Thyroid gland (tissue), 4 donors: ENCODE measurements at regions not wholly inside any gene's neighbourhood (a gene's known extent, or its start where the extent isn't known, plus 50 kb on each side); places are given as distances from the start of the nearest gene placed in this dataset.

Experiments used
- DNase-seq, 2 donors: peaks; one replicate each; pipeline ENCODE4 v3.0.0-alpha.2; 2019
- H3K27ac ChIP-seq, 3 donors: fragments of 200-600 bp; sonication (generic); 1 replicate in 2 of 3; 2 replicates in 1 of 3; pipeline ENCODE4 v1.5.1; 2016 to 2019; ENCODE audit warnings: mild to moderate bottlenecking in 1 of 3, moderate library complexity in 1 of 3
- H3K27me3 ChIP-seq: fragments of 200-600 bp; sonication (generic); one replicate; pipeline ENCODE4 v1.5.1; 2019
- H3K36me3 ChIP-seq, 2 donors: fragments of 200-600 bp; sonication (generic); one replicate each; pipeline ENCODE4 v1.5.1; 2016 to 2019
- H3K4me1 ChIP-seq, 2 donors: fragments of 200-600 bp; sonication (generic); one replicate each; pipeline ENCODE4 v1.5.1; 2017 to 2019
- H3K4me3 ChIP-seq, 3 donors: fragments of 200-600 bp; sonication (generic); replicated peaks in 1 of 3; 1 replicate in 2 of 3; 2 replicates in 1 of 3; pipeline ENCODE4 v1.5.1; 2016; ENCODE audit warnings: mild to moderate bottlenecking in 1 of 3
- H3K9me3 ChIP-seq: fragments of 200-600 bp; sonication (generic); one replicate; pipeline ENCODE4 v1.5.1; 2017
- CTCF ChIP-seq, 6 experiments: fragments of 200-600 bp in 3 of 6; fragments of 450-650 bp in 3 of 6; sonication (generic) in 3 of 6; IDR thresholded peaks; one replicate each; pipeline ENCODE4 v1.5.1; 2016 to 2019; ENCODE audit warnings: antibody characterized with exemption in 6 of 6, mild to moderate bottlenecking in 2 of 6, inconsistent platforms in 1 of 6, moderate library complexity in 1 of 6
- POLR2A ChIP-seq, 2 donors: fragments of 450-650 bp; IDR thresholded peaks; one replicate each; pipeline ENCODE4 v1.6.1; 2017; ENCODE audit warnings: antibody characterized with exemption in 2 of 2, mild to moderate bottlenecking in 2 of 2, moderate library complexity in 1 of 2
- WGBS, 2 donors: methylation state at CpG; one replicate each; pipeline ENCODE4 v1.1.5; 2017; 5-methylcytosine and 5-hydroxymethylcytosine counted together
- intact Hi-C: fragments of 100-400 bp; cut with DNase I; formaldehyde crosslinking; loops from one replicate; pipeline ENCODE4 v1.15.1; 2023

DNA sequence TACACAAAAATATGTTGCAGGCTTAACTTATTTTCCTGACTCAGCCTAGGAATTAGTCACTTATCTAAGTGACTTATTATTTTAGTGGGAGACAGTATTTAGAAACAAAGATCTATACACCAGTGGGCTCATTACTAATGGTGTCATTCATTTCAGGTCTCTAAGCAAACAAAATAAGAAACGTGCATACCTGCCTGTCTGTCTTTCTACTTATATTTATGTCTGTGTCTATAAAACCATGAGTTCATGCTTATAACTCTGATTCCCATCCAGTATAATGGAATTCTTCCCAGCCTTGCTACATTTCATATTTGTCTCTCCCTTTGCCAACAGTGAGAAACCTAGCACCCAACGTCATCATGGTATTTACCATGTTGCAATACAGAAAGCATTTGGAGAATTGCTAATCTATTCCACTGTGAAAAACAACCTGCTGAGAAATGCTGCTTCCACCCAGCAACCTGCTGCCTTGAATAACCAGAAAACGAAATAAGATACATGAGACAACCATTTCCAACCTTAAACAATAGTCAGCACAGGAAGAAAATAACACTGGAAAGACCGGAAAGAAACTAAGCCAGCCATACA, 501.0 kb downstream of the GLRX3 start:
- DNase-seq, result no peak
- no peak for TF ChIP-seq CTCF (IDR thresholded peaks at IDR 0.05)
- TF ChIP-seq POLR2A (IDR thresholded peaks at IDR 0.05), result no peak
- no peak overlapping the region for H3K4me3 ChIP-seq
- WGBS, 2 donors, result 66 to 68% methylated on average over 4 of the region's 4 CpGs
- no peaks in the 10 kb centered on the region for H3K4me1 ChIP-seq
- no peak overlapping the region for H3K27ac ChIP-seq
- H3K9me3 ChIP-seq, result no peaks in the 10 kb centered on the region
- H3K27me3 ChIP-seq, result no peaks in the 10 kb centered on the region
- intact Hi-C loops, result no loop called here
- H3K36me3 ChIP-seq, result no peaks in the 10 kb centered on the region

DNA sequence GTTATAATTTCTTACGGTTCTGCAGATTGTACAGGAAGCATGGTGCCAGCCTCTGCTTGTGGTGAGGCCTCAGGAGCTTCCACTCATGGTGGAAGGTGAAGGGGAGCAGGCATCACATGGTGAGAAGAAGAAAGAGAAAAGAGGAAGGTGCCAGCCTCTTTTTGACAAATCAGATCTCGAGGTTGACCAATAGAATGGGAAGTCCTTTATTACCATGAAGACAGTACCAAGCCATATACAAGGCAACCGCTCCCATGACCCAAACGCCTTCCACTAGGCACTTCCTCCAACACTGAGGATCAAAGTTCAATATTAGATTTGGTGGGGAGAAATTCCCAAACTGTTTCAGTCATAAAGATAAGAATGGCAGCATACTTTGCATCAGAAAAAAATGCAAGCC, 502.8 kb downstream of the GLRX3 start:
- intact Hi-C loops, result no loop called here
- no peaks in the 10 kb centered on the region for H3K27me3 ChIP-seq
- H3K9me3 ChIP-seq, result no peaks in the 10 kb centered on the region
- H3K36me3 ChIP-seq, result no peaks in the 10 kb centered on the region
- no peak for DNase-seq
- WGBS, 2 donors, result 88 to 90% methylated on average over 4 of the region's 4 CpGs
- H3K4me3 ChIP-seq, result no peak overlapping the region
- TF ChIP-seq POLR2A (IDR thresholded peaks at IDR 0.05) (no peak), CTCF (IDR thresholded peaks at IDR 0.05) (no peak)
- H3K27ac ChIP-seq, result no peak overlapping the region
- no peaks in the 10 kb centered on the region for H3K4me1 ChIP-seq

DNA sequence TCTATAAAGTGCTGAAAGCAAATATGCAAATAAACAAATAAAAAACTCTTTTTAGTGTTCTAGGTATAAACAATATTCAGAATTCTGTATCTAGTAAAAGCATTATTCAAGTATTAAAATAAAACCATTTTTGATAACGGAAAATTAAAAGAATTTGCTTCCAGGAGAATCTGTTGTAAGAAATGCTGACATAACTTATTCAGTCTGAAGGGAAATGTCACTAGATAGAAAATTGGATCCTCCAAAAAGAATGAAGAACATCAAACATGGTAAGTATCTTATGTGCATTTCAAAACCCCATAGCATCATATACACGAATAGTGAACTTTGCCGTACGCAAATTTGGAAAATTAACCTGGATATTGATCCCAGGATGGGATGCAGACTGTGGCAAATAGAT, 506.7 kb downstream of the GLRX3 start:
- no peak overlapping the region for H3K4me3 ChIP-seq
- intact Hi-C loops, result no loop called here
- no peak for DNase-seq
- no peak for TF ChIP-seq CTCF (IDR thresholded peaks at IDR 0.05)
- no peak for TF ChIP-seq POLR2A (IDR thresholded peaks at IDR 0.05)
- no peaks in the 10 kb centered on the region for H3K36me3 ChIP-seq
- no peak overlapping the region for H3K27ac ChIP-seq
- H3K4me1 ChIP-seq, result no peaks in the 10 kb centered on the region
- H3K27me3 ChIP-seq, result no peaks in the 10 kb centered on the region
- WGBS, 2 donors, result 94 to 98% methylated on average over 4 of the region's 4 CpGs
- no peaks in the 10 kb centered on the region for H3K9me3 ChIP-seq

- TF ChIP-seq CTCF (IDR thresholded peaks at IDR 0.05), result no peak
- no peak for TF ChIP-seq POLR2A (IDR thresholded peaks at IDR 0.05)
- Histone ChIP-seq H3K9me3 (no peaks in the 10 kb centered on the region), H3K27me3 (no peaks in the 10 kb centered on the region), H3K27ac (no peak overlapping the region), H3K4me3 (no peak overlapping the region), H3K4me1 (no peaks in the 10 kb centered on the region), H3K36me3 (no peaks in the 10 kb centered on the region)
- 82 to 83% methylated on average over 6 of the region's 6 CpGs for WGBS, 2 donors
- intact Hi-C loops, result no loop called here
- no peak for DNase-seq
Measured at GRCh38 chr10:130647341-130647740, 511.1 kb downstream of the GLRX3 start.

GRCh38 chr10:130648807-130649206, 512.6 kb downstream of the GLRX3 start:
- 81 to 87% methylated on average over 3 to 10 of the region's 10 CpGs for WGBS, 2 donors
- H3K9me3 ChIP-seq, result no peaks in the 10 kb centered on the region
- no peak for DNase-seq

More at GRCh38 chr10:130648807-130649206, 512.6 kb downstream of the GLRX3 start:
- TF ChIP-seq CTCF (IDR thresholded peaks at IDR 0.05) (no peak), POLR2A (IDR thresholded peaks at IDR 0.05) (no peak)
- H3K4me3 ChIP-seq, result no peak overlapping the region
- no peaks in the 10 kb centered on the region for H3K36me3 ChIP-seq
- intact Hi-C loops, result no loop called here
- H3K4me1 ChIP-seq, result no peaks in the 10 kb centered on the region
- no peaks in the 10 kb centered on the region for H3K27me3 ChIP-seq
- H3K27ac ChIP-seq, result no peak overlapping the region
